ENCODE measurements at regions not wholly inside any gene's neighbourhood (a gene's known extent, or its start where the extent isn't known, plus 50 kb on each side); places are given as distances from the start of the nearest gene placed in this dataset.
A peak's percentile ranks its signal among the peaks of the same experiment; 100 is the strongest.

GRCh38 chr6:165229216-165229615 is 80.2 kb downstream of the C6orf118 start:
- H2BK20ac ChIP-seq (ENCODE audit: low read depth, low read length, poor library complexity, severe bottlenecking): no peak overlapping the region
- no peak overlapping the region for H2AFZ ChIP-seq (ENCODE audit: low read length)
- H3K27me3 ChIP-seq (ENCODE audit: insufficient read depth, low read length): no peaks in the 10 kb centered on the region
- no peaks in the 10 kb centered on the region for H3K79me2 ChIP-seq (ENCODE audit: insufficient read depth, low read length)
- no peak overlapping the region for H4K91ac ChIP-seq (ENCODE audit: insufficient read length, low read depth, low read length)
- Mint-ChIP-seq H3K4me3 (no peak overlapping the region), H3K27me3 (ENCODE audit: low read depth) (no peaks in the 10 kb centered on the region), H3K27ac (no peak overlapping the region), H3K36me3 (ENCODE audit: insufficient read depth in 1 of 3, low read depth in 3 of 3) (no peaks in the 10 kb centered on the region), H3K4me1 (no peaks in the 10 kb centered on the region), H3K9me3 (0 out of 5 replicates have a peak, but pooled peaks cover 0 to under 1% of the 10 kb centered on the region in 2 experiments)
- H3K23me2 ChIP-seq (ENCODE audit: insufficient read length, low read depth, low read length, poor library complexity, severe bottlenecking): no peaks in the 10 kb centered on the region
- no peak overlapping the region for H3K23ac ChIP-seq (ENCODE audit: insufficient read length, low read depth, low read length)
- no peak overlapping the region for H2BK15ac ChIP-seq (ENCODE audit: low read depth, low read length)
- no CpG with 5 or more reads among the region's 5 CpGs for WGBS (ENCODE audit: extremely low coverage, insufficient read length, low lambda C conversion rate)
- no peak overlapping the region for H4K5ac ChIP-seq (ENCODE audit: insufficient read length, low read depth, low read length)
- H2BK5ac ChIP-seq (ENCODE audit: insufficient read length, low read length): no peak overlapping the region
- H3K14ac ChIP-seq (ENCODE audit: insufficient read depth, low read length): no peak overlapping the region; the same call in 1 of the 2 replicates
- no peak overlapping the region for H2AK5ac ChIP-seq (ENCODE audit: insufficient read length, low read length)
- H3T11ph ChIP-seq (ENCODE audit: low read length): no peak overlapping the region
- no peak overlapping the region for H4K8ac ChIP-seq (replicated peaks; ENCODE audit: insufficient read length, low read depth, low read length)
- no peak overlapping the region for H3K27ac ChIP-seq (ENCODE audit: insufficient read length, low read depth, low read length)
- DNase-seq: no peak
- H3K18ac ChIP-seq (ENCODE audit: insufficient read length, low read depth, low read length): no peak overlapping the region
- no peaks in the 10 kb centered on the region for H3K79me1 ChIP-seq (ENCODE audit: insufficient read depth, low read depth, low read length, poor library complexity, severe bottlenecking)
- H3K4me1 ChIP-seq (ENCODE audit: insufficient read depth, low read length): no peaks in the 10 kb centered on the region
- H4K20me1 ChIP-seq (ENCODE audit: control insufficient read depth, insufficient read depth, insufficient read length): no peaks in the 10 kb centered on the region
- H3K4ac ChIP-seq (ENCODE audit: low read depth, low read length): no peak overlapping the region
- TF ChIP-seq CTCF (conservative IDR thresholded peaks at IDR 0.05): peak; percentile 30; the same call in 2 of the 3 replicates
- no peak overlapping the region for H3K56ac ChIP-seq (ENCODE audit: insufficient read length, low read depth, low read length)
- H2BK12ac ChIP-seq (ENCODE audit: insufficient read length, low read depth, low read length): no peak overlapping the region
- H3K4me2 ChIP-seq (ENCODE audit: insufficient read depth, insufficient read length, low read length): no peak overlapping the region
- H3K9ac ChIP-seq (ENCODE audit: extremely low read depth, insufficient read length, low read length): no peak overlapping the region
- no peak overlapping the region for H2BK120ac ChIP-seq (ENCODE audit: low read depth, low read length, poor library complexity, severe bottlenecking)
- H3K9me3 ChIP-seq (ENCODE audit: control insufficient read depth, low read depth, low read length): no peaks in the 10 kb centered on the region

Measured in H9 (cell line).